Bronchial epithelial cell (primary cell): ENCODE measurements at regions not wholly inside any gene's neighbourhood (a gene's known extent, or its start where the extent isn't known, plus 50 kb on each side); places are given as distances from the start of the nearest gene placed in this dataset.
A peak's percentile ranks its signal among the peaks of the same experiment; 100 is the strongest.

ENCODE experiments used
- DNase-seq: peaks from one replicate; pipeline ENCODE4 v3.0.0-alpha.2; 2010; ENCODE audit warnings: low read depth
- FAIRE-seq: peaks from 2 replicates; lab custom pipeline; 2011; peaks lifted over from hg19 to GRCh38; lab: Jason Lieb, UNC
- H3K27me3 ChIP-seq: 2 replicates; pipeline ENCODE4 v1.5.1; 2011; ENCODE audit warnings: low read length; ENCODE audit not compliant: control insufficient read depth, insufficient read depth
- H3K36me3 ChIP-seq: 2 replicates; pipeline ENCODE4 v1.5.1; 2011; ENCODE audit warnings: low read length; ENCODE audit not compliant: control insufficient read depth, insufficient read depth
- H3K4me3 ChIP-seq: 2 replicates; pipeline ENCODE4 v1.5.1; 2011; ENCODE audit warnings: mild to moderate bottlenecking, low read depth, low read length, control low read depth
- TF ChIP-seq, protein P1 (sequence below): IDR thresholded peaks from 2 replicates; pipeline ENCODE4 v1.5.1; 2011; ENCODE audit warnings: mild to moderate bottlenecking, moderate library complexity, low read length, control low read depth, inconsistent platforms; ENCODE audit not compliant: insufficient read depth, severe bottlenecking

DNA sequence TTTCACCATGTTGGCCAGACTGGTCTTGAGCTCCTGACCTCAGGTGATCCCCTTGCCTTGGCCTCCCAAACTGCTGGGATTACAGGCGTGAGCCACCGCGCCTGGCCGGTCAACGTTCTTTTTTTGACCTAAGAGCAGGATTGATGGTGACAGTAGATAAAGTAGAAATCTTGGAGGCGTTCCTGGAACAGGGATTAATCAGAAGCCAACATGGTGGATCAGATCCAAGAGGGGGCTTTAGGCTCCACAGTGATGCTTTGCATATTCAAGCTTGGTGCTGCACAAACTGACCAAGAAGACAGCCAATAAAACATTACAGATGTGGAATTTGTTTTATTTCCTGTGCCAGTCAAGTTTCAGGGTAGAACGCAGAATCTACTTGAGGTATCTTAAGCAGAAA lies 271.2 kb downstream of the FGF9 start:
- H3K4me3 ChIP-seq = no peak overlapping the region

DNA sequence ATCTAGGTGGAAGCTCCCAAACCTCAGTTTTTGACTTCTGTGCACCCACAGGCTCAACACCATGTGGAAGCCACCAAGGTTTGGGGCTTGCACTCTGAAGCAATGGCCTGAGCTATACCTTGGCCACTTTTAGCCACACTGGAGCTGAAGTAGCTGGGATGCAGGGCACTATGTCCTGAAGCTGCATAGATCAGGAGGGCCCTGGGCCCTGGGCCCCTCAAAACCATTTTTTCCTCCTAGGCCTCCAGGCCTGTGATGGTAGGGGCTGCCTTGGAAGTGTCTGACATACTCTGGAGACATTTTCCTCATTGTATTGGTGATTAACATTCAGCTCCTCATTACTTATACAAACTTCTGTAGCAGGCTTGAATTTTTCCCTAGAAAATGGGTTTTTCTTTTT lies 273.7 kb downstream of the FGF9 start:
- H3K4me3 ChIP-seq = no peak overlapping the region
- no peak for FAIRE-seq
- no peaks in the 10 kb centered on the region for H3K36me3 ChIP-seq
- no peaks in the 10 kb centered on the region for H3K27me3 ChIP-seq
- TF ChIP-seq, protein P1, sequence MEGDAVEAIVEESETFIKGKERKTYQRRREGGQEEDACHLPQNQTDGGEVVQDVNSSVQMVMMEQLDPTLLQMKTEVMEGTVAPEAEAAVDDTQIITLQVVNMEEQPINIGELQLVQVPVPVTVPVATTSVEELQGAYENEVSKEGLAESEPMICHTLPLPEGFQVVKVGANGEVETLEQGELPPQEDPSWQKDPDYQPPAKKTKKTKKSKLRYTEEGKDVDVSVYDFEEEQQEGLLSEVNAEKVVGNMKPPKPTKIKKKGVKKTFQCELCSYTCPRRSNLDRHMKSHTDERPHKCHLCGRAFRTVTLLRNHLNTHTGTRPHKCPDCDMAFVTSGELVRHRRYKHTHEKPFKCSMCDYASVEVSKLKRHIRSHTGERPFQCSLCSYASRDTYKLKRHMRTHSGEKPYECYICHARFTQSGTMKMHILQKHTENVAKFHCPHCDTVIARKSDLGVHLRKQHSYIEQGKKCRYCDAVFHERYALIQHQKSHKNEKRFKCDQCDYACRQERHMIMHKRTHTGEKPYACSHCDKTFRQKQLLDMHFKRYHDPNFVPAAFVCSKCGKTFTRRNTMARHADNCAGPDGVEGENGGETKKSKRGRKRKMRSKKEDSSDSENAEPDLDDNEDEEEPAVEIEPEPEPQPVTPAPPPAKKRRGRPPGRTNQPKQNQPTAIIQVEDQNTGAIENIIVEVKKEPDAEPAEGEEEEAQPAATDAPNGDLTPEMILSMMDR = no peak
- no peak for DNase-seq

More for the DNA sequence above, 271.2 kb downstream of the FGF9 start:
- H3K36me3 ChIP-seq = no peaks in the 10 kb centered on the region
- DNase-seq (no peak), FAIRE-seq (no peak)
- TF ChIP-seq, protein P1 = no peak
- no peaks in the 10 kb centered on the region for H3K27me3 ChIP-seq

DNA sequence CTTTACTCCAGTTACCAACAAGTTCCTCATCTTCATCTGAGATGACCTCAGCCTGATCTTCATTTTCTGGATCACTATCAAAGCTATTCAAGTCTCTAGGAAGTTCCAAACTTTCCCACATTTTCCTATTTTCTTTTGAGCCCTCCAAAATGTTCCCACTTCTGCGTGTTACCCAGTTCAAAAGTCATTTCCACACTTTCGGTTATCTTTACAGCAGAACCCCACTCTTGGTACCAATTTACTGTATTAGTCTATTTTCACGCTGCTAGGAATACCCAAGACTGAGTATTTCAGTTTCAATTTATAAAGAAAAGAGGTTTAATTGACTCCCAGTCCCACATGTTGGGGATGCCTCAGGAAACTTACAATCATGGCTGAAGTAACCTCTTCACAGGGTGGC lies 274.3 kb downstream of the FGF9 start:
- no peak for FAIRE-seq
- H3K27me3 ChIP-seq = no peaks in the 10 kb centered on the region
- TF ChIP-seq, protein P1 = no peak

DNA sequence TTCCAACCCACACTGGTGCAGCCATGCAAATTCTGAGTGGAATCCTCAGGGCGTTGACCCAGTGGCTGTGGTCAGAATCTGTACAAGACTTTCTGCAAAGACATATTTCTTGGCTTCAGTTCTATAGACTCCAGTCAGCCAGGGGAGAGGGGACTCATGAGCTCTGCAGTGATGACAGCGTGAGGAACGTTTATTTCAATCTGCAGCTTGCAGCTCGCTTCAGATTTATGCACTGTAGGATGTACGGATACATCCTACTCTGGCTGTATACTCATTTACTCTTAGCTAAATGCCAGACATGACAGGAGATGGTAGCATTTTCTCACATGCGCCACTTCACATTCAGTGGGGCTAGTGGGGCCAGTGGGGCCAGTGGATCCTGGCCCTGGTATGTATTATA lies 276.1 kb downstream of the FGF9 start:
- Histone ChIP-seq H3K27me3 (no peaks in the 10 kb centered on the region), H3K4me3 (no peak overlapping the region), H3K36me3 (no peaks in the 10 kb centered on the region)
- FAIRE-seq (peak; percentile 36), DNase-seq (no peak)
- TF ChIP-seq, protein P1 = no peak

More for the DNA sequence above, 274.3 kb downstream of the FGF9 start:
- DNase-seq = no peak
- no peak overlapping the region for H3K4me3 ChIP-seq
- no peaks in the 10 kb centered on the region for H3K36me3 ChIP-seq

DNA sequence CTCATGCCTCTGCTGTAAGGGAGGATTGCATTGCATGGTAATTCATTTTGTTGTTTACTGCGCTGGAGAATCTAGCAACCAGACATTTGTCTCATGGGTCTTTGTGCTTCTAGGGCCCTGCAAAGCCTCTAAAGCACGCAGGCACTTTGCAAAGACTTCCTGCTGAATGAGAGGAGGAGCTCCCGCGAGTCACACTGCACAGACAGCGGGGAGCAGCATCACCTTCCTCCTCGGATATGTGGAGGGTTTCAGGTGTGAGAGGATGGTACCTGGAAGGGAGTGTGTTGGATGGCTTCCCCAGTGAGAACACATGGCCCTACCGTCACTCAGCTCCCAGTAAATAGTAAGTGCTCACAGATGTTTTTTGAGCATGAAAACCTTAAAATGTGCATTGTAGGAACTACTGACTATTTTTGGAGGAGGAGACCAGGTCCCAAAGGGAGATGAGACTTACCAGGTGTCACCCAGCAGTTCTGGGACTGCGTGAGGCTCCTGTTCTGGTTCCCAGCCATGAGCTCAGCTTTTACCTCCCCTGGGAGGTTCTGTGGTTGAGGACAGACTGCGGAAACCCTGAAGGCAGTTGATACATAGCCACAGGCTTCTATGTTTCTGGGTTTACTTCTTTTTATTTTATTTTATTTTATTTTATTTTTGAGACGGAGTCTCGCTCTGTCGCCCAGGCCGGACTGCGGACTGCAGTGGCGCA lies 278.0 kb downstream of the FGF9 start:
- Histone ChIP-seq H3K36me3 (no peaks in the 10 kb centered on the region), H3K4me3 (no peak overlapping the region), H3K27me3 (no peaks in the 10 kb centered on the region)
- DNase-seq (no peak), FAIRE-seq (no peak)
- TF ChIP-seq, protein P1 = no peak
